Stimulated activated CD8-positive, alpha-beta memory T cell treated with anti-CD3 and anti-CD28 coated beads, Interleukin-15, amount 100 ng/mL, for 24 hours (primary cell): ENCODE measurements at regions not wholly inside any gene's neighbourhood (a gene's known extent, or its start where the extent isn't known, plus 50 kb on each side); places are given as distances from the start of the nearest gene placed in this dataset.
"Not testable (repeated sequence)": the region's sequence is repeated elsewhere in the genome, so short reads cannot be mapped to it uniquely, and the experiment has no call there.

Source experiments
- DNase-seq: peaks from one replicate; pipeline ENCODE4 v3.0.0-alpha.2; 2020; ENCODE audit warnings: low read depth

DNA sequence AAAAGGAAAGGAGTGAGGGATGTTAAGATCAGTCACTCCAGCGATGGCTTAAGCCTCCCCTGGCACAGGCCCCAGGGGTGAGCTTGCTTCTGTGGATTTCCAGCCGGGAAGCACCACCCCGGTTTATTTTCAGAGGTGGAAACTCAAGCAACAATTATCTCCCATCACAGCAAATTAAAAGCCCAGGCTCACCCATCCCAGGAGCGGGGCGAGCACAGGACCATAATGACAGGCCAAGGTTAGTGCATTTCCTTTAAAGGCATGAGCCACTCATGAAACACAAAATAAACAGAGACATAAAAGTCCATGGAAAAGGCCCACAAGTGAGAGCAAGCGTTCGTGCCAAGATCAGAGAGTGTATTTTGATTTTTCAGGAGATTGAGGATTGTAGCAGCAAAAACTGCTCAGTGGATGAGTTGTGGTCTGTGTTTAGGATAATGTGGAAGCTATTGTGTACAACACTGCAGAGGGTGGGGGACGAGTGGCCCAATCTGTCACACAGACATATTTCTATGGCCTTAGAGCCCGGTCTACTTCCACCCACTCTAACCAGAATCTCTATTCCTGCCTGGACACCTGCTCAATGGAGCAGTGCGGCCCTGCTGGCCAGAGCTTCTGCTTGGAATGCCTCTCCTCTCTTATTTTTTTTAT is 111.4 kb upstream of the CDC42EP3 start:
- DNase-seq, result no peak

DNA sequence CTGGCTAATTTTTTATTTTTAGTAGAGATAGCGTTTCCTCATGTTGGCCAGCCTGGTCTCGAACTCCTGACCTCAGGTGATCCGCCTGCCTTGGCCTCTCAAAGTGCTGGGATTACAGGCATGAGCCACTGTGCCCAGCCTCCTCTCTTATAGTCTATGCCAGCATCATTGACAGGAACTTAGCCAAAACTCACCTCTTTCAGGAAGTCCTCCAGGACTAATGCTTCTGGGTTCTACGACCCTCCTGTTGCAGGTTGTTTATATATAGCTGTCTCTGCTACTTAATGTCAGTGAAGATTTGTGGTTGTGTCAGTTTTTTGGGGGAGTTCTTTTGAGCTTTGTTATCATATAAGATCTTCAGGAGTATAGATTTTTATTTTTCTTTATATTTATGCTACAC is 112.1 kb upstream of the CDC42EP3 start:
- DNase-seq, result no peak

DNA sequence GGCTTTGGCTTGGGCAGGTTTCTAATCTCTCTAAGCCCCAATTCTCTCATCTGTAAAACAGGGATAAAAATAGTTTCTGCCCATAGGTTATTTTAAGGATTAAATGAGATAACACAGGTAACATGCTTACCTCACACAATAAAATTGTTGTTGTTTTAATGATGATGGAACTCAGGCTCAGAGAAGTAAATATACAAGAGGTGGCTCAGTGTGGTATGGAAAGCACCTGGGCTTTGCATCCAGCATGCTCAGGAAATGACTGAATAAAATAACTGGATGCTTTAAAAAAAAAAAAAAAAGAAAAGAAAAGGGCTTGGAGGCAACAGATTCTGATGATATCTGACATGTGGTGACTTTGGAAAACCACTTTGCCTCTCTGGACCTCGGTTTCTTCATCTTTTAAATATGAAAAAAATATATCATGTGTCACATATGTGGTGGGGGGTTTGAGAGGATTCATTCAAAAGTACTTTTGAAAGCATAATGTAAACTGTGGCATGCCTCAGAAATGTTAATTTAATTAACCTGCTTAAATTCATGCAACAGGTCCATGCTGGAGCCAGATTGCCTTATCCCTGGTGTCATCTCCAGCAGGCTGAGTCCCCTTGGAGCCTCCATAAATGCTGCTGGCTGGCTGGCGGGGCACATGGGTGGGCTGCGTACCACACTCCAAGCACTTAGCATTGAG is 112.8 kb upstream of the CDC42EP3 start:
- DNase-seq, result no peak

DNA sequence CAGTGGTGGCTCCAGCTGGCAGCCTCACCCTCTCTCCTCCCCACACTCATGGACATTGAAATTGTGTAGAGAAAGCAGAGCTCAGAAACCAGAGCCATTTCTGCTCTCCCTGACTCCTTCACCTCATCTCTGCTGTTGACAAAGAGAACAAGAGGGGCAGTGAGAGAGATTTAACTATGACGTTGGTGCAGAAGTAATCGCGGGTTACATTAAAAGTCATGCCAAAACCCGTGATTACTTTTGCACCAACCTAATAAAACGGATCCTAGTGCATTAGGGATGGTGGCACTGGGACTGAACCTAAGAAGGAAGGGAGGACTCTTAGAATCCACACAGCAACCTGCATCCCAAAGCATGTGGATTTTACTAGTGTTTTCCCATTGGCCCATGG is 113.3 kb upstream of the CDC42EP3 start:
- DNase-seq, result no peak

DNA sequence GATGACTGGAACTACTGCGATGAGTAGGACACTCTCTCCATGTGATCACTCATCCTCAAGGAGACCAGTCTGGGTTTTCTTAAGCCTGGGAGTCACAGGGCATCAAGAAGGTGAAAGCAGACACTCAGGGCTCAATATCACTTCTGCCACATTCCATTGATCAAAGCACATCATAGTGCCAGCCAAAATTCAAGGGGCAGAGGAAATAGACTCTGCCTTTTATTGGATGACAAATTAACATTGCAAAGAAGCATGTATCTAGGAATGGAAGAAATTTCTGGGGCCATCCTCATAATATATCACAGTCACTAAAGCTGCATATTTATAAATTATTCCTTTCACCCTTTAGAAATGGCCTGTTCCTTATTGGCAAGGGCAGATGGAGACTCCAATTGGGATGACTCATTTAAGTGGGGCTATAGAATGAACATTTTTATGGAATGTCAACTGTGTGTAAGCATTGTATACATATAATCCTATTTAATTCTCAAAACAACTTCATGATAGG is 114.8 kb upstream of the CDC42EP3 start:
- DNase-seq, result no peak

DNA sequence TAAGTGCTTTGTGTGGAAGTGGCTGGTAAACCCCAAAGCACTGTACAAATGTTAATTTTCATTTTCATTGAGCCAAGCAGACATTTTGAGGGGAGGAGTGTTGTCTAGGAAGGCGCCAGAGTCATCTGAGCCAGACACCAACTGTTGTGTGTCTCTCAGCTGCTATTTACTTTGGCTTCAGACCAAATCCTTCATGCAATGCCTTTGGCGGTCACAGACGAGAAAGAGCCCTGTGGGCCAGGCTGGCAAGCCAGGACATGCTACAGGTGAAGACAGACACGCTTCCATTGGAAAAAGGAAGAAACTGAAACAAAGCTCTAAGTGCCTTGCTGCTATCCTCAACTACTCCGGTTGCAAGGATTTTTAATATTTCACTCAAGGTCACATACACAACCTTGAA is 115.4 kb upstream of the CDC42EP3 start:
- no peak for DNase-seq

DNA sequence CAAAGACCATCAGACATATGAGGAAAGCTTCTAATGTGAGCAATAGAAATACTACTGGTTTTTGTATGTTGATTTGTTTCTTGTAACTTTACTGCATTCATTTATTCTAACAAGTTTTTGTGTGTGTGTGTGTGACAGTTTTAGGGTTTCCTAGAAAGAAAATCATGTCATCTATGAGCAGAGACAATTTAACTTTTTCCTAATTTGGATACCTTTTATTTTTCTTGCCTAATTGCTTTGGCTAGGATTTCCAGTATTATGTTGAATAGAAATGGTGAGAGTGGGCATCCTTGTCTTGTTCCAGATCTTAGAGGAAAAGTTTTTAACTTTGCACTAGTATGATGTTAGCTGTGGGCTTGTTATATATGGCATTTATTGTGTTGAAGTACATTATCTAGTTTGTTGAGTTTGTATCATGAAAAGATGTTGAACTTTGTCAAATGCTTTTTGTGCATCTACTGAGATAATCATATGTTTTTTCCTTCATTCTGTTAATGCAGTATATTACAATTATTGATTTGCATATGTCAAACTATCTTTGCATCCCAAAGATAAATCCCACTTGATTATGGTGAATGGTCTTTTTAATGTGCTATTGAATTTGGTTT is 117.3 kb upstream of the CDC42EP3 start:
- no peak for DNase-seq

DNA sequence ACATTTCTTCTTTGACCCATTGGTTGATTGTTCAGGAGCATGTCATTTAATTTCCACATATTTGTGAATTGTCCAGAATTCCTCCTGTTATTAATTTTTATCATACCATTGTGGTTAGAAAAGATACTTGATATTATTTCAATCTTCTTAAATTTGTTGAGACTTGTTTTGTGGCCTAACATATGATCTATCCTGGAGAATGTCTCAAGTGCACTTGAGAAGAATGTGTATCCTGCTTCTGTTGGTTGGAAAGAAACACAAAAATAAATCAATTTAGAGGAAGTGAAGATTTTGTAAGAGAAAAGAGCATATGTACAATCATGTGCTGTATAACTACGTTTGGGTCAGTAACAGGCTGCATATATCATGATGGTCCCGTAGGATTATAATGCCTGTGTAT is 118.6 kb upstream of the CDC42EP3 start:
- DNase-seq, result no peak

DNA sequence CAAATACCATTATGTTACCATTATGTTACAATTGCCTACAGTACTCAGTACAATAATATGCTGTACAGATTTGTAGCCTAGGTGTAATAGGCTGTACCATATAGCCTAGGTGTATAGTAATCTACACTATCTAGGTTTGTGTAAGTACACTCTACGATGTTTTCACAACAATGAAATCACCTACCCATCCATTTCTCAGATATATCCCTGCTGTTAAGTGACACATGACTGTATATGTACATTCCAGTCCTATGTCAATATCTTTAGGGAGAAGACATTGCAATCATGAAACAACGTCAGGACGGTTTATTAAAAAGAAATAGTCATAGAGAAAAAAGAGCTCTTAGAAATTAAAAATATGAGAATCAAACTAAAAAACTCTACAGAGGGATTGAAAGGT is 119.0 kb upstream of the CDC42EP3 start:
- no peak for DNase-seq

DNA sequence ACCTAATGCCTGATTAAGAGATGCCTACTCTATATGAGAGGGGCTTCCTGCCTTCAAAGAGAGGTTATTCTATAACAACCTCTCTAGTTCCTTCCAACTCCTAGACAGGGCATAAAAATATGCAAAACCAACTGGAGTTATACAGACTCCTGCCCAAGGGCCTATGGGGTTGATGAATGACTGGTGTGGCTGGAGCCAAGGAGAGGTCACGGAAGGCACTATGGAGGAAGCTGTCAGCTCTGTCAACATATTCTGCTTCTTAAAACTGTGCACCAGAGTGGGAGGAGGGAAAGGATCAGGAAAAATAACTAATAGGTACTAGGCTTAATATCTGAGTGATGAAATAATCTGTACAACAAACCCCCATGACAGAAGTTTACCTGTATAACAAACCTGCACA is 120.9 kb upstream of the CDC42EP3 start:
- DNase-seq, result no peak

DNA sequence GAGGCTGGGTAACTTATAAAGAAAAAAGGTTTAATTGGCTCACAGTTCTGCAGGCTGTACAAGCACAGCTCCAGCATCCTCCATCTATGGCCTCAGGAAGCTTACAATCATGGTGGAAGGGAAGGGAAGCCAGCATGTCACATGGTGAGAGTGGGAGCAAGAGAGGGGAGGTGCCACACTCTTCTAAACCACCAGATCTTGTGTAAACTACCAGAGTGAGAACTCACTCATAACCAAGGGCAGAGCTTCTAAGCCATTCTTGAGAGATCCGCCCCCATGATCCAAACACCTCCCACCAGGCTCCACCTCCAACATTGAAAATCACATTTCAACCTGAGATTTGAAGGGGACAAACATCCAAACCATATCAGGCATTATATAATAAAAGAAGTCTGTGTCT is 121.6 kb upstream of the CDC42EP3 start:
- no peak for DNase-seq

DNA sequence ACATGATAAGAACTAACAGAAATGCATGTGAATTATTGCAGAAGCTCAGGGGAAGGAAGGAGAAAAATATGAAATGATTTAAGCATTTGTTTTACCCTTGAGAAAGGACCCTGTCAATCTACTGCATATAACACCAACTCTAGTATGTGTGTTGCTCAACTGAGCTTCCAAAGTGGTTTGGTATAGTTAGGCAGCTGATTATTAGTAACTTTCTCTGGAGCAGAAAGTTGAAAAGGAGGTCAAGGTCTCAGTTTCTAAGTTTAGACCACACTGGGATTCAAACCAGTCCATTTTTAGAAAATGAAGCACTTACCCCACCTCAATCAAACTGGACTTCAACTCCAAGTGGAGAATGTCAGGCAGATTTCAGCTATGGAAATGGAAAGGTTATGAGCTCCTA is 123.3 kb upstream of the CDC42EP3 start:
- no peak for DNase-seq

DNA sequence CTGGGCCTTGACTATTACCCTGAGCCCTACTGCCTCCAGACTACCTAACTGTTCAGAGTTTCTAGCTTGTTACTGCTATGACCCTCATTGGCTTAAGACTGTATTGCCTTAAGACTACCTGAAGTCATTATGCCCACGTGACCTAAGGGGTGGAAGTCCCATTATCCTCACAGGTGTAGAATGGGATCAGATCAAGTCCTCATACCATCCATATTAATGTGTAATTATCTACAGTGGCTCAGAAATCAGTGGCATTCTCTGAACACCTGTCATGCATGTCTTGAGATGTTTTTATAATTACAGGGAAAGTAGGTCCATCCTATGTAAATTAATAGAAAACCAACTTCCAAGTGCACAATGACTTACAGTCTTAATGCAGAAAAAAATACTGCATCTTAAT is 124.0 kb upstream of the CDC42EP3 start:
- no peak for DNase-seq

DNA sequence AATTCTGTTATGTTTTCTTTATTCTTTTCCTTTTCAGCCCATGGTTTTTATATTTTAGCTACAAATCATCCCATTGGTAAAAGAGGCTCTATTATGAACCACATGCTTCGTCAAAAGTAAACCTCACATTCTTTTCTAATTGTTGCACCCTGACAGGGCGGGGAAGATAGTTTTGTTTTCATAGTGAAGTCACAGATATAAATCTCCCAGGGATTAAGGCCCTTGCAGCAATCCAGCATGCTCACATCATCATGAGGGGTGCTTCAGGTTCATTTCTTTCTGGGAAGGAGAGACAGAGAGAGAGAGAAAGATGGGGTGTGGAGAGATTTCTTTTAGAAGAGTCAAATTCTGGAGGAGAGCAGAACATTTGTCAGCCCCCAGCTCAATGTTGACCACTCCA is 124.5 kb upstream of the CDC42EP3 start:
- no peak for DNase-seq

DNA sequence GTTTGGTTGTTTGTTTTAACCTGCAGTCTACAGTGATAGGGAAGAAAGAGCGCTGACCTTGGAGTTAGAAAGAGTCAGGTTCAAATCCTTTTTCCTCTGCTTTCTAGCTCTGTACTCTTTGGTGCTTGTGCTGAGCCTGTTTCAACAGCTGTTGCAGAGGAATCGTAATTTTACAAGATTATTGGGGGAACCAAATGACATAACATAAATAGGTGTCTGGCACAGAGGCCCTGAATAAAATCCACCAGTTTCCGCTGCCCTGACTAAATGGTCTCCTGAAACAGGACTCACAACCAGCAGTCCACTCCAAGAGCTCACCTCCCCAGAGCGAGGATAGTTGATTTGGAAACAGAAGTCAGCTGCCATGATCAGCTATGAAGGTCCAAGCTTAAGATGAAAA is 125.0 kb upstream of the CDC42EP3 start:
- DNase-seq, result no peak

DNA sequence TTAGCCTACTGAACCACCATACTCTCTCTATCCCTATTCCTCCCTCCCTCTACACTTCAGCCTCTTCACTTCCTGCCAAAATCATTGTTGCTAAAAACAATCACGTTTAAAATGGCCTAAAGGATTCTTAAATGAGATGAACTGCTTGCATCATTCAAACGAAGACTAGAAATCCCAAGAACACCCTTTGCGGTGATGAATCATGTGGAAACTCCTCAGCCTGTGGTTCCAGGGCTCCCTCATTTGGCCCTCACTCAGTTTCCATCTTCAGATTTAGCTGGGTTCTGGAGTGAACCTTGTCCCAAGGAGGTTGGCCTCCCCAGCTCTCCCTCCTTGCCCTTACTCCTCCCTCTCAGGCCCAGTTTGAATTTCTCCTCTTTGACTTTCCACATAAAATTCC is 125.6 kb upstream of the CDC42EP3 start:
- no peak for DNase-seq

DNA sequence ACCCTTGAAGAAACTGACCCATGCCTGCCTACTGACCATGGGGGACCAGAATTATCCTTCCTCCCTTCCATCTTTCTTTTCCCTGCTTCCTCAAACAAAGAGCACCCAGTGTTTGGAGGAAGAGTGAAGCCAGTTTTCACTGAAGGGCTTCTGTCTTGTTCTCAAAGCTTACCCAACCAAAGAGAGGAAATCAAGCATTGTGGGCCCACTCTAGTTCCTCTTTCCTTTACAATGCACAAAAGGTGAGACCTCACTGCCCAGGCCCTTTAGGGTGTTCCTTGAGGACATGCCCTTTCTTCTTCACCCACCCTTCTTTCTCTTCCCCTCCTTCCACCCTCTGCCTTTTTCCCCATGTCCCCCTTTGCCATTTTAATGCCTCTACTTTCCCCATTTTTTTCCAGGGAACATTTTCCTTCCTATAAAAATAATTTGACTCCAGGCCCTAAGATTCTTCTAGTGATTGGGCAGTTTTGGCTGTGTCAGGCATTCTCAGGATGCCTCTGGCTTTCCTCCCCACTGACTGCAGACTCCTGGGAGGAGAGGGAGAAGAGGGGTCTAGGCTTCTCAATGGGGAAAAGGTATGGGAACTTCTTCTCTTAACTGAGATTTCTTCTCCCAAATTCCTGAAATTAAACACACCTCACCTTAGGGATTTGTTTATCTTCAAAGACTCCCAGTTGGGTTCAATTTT is 126.6 kb upstream of the RMDN2 start:
- no peak for DNase-seq

DNA sequence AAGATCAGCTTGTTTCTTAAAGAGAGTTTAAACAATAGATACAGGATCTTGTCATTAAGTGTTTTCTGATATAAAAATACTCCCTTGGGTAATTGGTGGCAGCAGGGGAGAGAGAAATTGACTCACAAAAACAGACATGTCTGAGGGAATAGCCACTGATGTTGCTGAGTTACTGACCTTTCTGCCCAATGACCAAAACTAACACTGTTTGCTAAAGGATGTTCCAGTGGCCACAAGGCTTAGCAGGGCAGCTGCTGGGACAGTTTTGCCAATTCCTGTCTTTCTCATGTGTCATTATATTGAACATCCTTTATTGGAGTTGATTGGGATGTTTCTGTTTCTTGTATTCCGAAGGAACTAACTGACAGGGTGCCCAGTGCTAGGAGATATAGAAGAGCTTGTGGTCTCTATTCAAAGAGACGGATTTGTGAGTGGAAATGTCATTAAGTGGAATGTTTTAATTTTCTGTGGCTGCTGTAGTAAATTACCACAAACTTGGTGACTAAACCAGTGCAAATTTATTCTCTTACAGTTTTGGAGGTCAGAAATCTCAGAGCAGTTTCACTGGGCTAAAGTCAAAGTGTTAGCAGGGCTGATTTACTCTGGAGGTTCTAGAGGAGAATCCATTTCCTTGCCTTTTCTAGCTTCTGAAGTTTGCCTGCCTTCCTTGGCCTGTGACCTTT is 124.8 kb upstream of the RMDN2 start:
- no peak for DNase-seq

DNA sequence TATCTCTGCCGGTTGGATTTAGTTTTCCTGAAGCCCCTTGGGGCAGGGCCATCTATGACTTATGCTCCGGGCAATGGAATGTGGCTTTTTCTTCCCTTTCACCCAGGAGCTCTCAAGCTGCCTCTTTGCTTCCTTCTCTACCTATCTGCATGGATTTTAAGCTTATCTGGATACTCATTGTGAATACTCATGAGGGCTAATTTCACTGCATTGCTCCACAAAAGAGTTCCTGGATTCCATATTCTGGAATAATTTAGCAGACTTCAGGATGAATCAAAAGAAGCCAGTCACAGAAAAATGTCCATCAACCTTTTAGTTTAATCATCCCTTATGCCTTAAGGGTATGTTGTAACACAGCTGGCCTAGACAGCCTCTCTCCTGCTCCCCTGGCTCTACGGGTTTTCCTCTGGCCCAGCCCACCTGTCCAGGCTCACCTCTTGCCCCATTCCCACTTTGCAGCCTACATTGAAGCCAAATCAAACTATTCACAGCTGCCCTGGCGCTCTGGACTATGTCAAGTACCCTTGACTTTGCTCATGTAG is 122.8 kb upstream of the RMDN2 start:
- DNase-seq, result no peak

DNA sequence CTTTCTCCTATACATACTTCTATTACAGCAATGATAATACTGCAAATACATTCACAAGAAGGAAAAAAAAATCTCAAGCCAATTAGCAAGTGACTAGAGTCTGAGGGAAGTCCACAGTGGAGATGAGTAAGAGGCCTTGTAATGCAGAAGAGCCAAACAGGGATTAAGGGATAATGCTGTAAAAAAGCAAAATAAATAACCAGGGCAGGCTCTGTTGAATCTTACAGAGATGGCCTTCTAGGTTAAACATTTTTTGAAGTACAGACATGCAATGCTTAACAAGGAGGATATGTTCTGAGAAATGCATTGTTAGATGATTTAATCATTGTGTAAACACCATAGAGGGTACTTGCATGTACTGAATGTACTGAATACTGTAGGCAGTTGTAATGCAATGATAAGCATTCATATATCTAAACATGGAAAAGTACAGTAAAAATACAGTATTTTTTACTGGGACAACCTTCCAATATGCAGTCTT is 122.1 kb upstream of the RMDN2 start:
- DNase-seq, result no peak

DNA sequence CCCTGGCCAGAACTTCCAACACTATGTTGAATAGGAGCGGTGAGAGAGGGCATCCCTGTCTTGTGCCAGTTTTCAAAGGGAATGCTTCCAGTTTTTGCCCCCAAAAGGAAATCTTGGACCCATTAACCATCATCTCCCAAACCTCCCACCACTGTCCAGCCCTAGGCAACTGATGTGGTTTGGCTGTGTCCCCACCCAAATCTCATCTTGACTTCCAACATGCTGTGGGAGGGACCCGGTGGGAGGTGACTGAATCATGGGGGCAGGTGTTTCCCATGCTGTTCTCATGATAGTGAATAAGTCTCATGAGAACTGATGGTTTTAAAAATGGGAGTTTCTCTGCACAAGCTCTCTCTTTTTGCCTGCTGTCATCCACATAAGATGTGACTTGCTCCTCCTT is 119.1 kb upstream of the RMDN2 start:
- not testable (repeated sequence) for DNase-seq

DNA sequence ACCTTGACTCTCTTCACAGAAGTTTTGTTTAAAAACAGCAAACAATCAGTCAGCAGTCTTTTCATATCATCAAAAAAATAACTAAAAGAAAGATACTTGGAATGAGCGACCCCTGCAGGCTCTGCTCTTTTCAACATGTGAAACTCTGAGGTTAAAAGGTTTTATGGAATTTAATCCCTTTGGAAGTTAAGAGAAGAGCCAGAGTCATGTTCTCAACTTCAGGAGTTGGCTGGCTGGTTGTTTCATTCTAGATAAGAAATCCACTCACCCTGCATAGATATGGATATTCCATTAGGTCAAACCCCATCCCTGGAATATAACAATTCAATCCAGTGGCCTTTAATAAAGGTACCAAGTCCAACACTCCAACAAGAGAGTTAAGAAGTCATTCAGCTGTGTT is 115.6 kb upstream of the RMDN2 start:
- no peak for DNase-seq
